ENCODE measurements at regions not wholly inside any gene's neighbourhood (a gene's known extent, or its start where the extent isn't known, plus 50 kb on each side); places are given as distances from the start of the nearest gene placed in this dataset.

- peaks cover 25 to 41% of the 10 kb centered on the region in 2 donors for H3K4me1 ChIP-seq
- TF ChIP-seq CTCF (IDR thresholded peaks at IDR 0.05) = peak in 1 of 6 experiments; percentile 32
- TF ChIP-seq POLR2A (IDR thresholded peaks at IDR 0.05) = no peak
- DNase-seq = peak; percentile 89 to 92
- H3K27ac ChIP-seq = peak overlapping the region; percentile 36 to 70 (median 60)
- no peaks in the 10 kb centered on the region for H3K27me3 ChIP-seq
- WGBS, 2 donors = 27 to 47% methylated on average over 3 of the region's 3 CpGs
- intact Hi-C loops (cut with DNase I) = no loop called here
- no peak overlapping the region for H3K4me3 ChIP-seq (replicated peaks in 1 of 3)
- H3K36me3 ChIP-seq = no peaks in the 10 kb centered on the region
- H3K9me3 ChIP-seq = no peaks in the 10 kb centered on the region
Observed at GRCh38 chr2:111225856-111226255, 105.1 kb downstream of the BCL2L11 start.

DNA sequence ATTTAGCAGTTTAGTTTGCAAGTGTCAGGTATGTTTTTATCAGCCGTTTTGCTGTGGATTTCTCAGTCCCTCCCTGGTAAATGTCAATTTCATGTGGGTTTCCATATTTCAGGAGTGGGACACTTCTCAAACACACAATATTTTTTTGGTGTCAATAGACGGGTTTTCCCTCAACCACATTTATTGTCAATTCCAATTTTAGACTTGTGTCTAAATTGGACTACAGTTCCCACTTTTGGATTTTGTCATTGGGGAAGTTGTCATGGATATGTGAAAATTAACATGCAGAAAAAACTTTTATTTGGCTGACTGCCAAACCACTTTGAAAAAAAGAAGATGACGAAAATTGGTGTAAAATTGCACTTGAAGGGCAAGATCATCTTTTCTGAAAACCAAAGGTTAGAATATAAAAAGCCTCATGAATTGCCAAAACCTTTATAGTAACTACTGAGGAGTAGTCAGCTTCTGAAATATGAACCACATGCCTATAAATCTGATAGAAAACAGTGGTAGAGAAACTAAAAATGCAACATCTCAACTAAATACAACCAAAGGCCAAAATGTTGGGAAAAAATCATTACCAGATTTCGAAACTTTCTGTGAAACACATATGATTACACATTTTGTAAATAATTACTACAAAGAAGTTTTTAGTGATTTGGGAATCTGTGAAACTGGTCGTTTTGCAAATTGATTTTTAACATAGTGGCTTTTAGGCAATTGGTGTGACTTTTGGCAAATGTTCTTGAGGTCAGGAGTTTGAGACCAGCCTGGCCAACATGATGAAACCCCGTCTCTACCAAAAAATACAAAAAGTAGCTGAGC is 106.4 kb downstream of the BCL2L11 start:
- DNase-seq = no peak
- WGBS, 2 donors = 74 to 75% methylated on average over 6 of the region's 6 CpGs
- Histone ChIP-seq H3K9me3 (no peaks in the 10 kb centered on the region), H3K27ac (peak overlapping the region in 2 of 3 donors; percentile 60 to 70), H3K27me3 (no peaks in the 10 kb centered on the region), H3K36me3 (no peaks in the 10 kb centered on the region), H3K4me1 (peaks cover 23 to 33% of the 10 kb centered on the region in 2 donors), H3K4me3 (replicated peaks in 1 of 3) (no peak overlapping the region)
- TF ChIP-seq POLR2A (IDR thresholded peaks at IDR 0.05) (no peak), CTCF (IDR thresholded peaks at IDR 0.05) (no peak)
- intact Hi-C loops (cut with DNase I) = no loop called here

- peaks cover 17 to 27% of the 10 kb centered on the region in 2 donors for H3K4me1 ChIP-seq
- intact Hi-C loops (cut with DNase I) = no loop called here
- TF ChIP-seq CTCF (IDR thresholded peaks at IDR 0.05) (no peak), POLR2A (IDR thresholded peaks at IDR 0.05) (no peak)
- no peaks in the 10 kb centered on the region for H3K27me3 ChIP-seq
- H3K27ac ChIP-seq = no peak overlapping the region
- DNase-seq = peak in 1 of 2 donors; percentile 22
- no peaks in the 10 kb centered on the region for H3K9me3 ChIP-seq
- WGBS, 2 donors = 75 to 94% methylated on average over 5 to 6 of the region's 6 CpGs
- H3K4me3 ChIP-seq (replicated peaks in 1 of 3) = no peak overlapping the region
- H3K36me3 ChIP-seq = no peaks in the 10 kb centered on the region
Observed at GRCh38 chr2:111227716-111228141, 107.0 kb downstream of the BCL2L11 start.

- H3K36me3 ChIP-seq = no peaks in the 10 kb centered on the region
- H3K4me1 ChIP-seq = peaks cover 18 to 27% of the 10 kb centered on the region in 2 donors
- no peaks in the 10 kb centered on the region for H3K27me3 ChIP-seq
- DNase-seq = no peak
- intact Hi-C loops (cut with DNase I) = no loop called here
- H3K27ac ChIP-seq = no peak overlapping the region
- H3K9me3 ChIP-seq = no peaks in the 10 kb centered on the region
- no peak for TF ChIP-seq POLR2A (IDR thresholded peaks at IDR 0.05)
- TF ChIP-seq CTCF (IDR thresholded peaks at IDR 0.05) = no peak
- H3K4me3 ChIP-seq (replicated peaks in 1 of 3) = no peak overlapping the region
- 82 to 98% methylated on average over 7 of the region's 7 CpGs for WGBS, 2 donors
Observed at GRCh38 chr2:111231532-111232252, 111.0 kb downstream of the BCL2L11 start.

All from thyroid gland (tissue), 4 donors.